Colonic mucosa (tissue), 4 donors: ENCODE measurements at regions not wholly inside any gene's neighbourhood (a gene's known extent, or its start where the extent isn't known, plus 50 kb on each side); places are given as distances from the start of the nearest gene placed in this dataset.

Experiments
- DNase-seq: peaks from one replicate; pipeline ENCODE4 v3.0.0-alpha.2; 2020
- H3K27ac ChIP-seq: fragments of 200-600 bp; one replicate; pipeline ENCODE4 v1.8.0; 2021
- H3K27me3 ChIP-seq: fragments of 200-600 bp; one replicate; pipeline ENCODE4 v1.8.0; 2021
- H3K36me3 ChIP-seq: fragments of 200-600 bp; one replicate; pipeline ENCODE4 v1.8.0; 2021
- H3K4me1 ChIP-seq: fragments of 200-600 bp; one replicate; pipeline ENCODE4 v1.8.0; 2021; ENCODE audit warnings: mild to moderate bottlenecking
- H3K4me3 ChIP-seq: fragments of 200-600 bp; one replicate; pipeline ENCODE4 v1.8.0; 2021
- H3K9ac ChIP-seq, 2 donors: one replicate each; pipeline ENCODE4 v1.7.0; 2013; ENCODE audit warnings: control low read depth in 2 of 2, low read depth in 2 of 2, low read length in 2 of 2
- H3K9me3 ChIP-seq: fragments of 200-600 bp; one replicate; pipeline ENCODE4 v1.8.0; 2021
- CTCF ChIP-seq: fragments of 200-600 bp; IDR thresholded peaks from one replicate; pipeline ENCODE4 v1.8.0; 2022; ENCODE audit warnings: antibody characterized with exemption, mild to moderate bottlenecking
- intact Hi-C: fragments of 100-400 bp; cut with DNase I; formaldehyde crosslinking; loops from one replicate; pipeline ENCODE4 v1.14.1; 2022
- donor health status: healthy.
- donor health status: DM: no; HTN: no; CAD: no.
- donor health status: DM: no; HTN: no; CAD: no.

- intact Hi-C loops = no loop called here
- Histone ChIP-seq H3K9ac (no peak overlapping the region), H3K27me3 (no peaks in the 10 kb centered on the region), H3K27ac (no peak overlapping the region), H3K9me3 (no peaks in the 10 kb centered on the region), H3K4me1 (no peaks in the 10 kb centered on the region), H3K36me3 (no peaks in the 10 kb centered on the region), H3K4me3 (no peak overlapping the region)
- no peak for TF ChIP-seq CTCF
- DNase-seq = no peak
Observed at GRCh38 chr12:74685385-74685784, 147.8 kb downstream of the ATXN7L3B start.

- H3K4me3 ChIP-seq = no peak overlapping the region
- no peaks in the 10 kb centered on the region for H3K27me3 ChIP-seq
- no peaks in the 10 kb centered on the region for H3K4me1 ChIP-seq
- no peak for DNase-seq
- no peaks in the 10 kb centered on the region for H3K36me3 ChIP-seq
- intact Hi-C loops = no loop called here
- peak; percentile 39 for TF ChIP-seq CTCF
- no peak overlapping the region for H3K27ac ChIP-seq
- H3K9ac ChIP-seq = no peak overlapping the region
- H3K9me3 ChIP-seq = no peaks in the 10 kb centered on the region
Observed at GRCh38 chr12:74689071-74689655, 151.5 kb downstream of the ATXN7L3B start.

- Histone ChIP-seq H3K27me3 (no peaks in the 10 kb centered on the region), H3K4me3 (no peak overlapping the region), H3K4me1 (no peaks in the 10 kb centered on the region), H3K9me3 (no peaks in the 10 kb centered on the region), H3K27ac (no peak overlapping the region), H3K9ac (no peak overlapping the region), H3K36me3 (no peaks in the 10 kb centered on the region)
- no peak for DNase-seq
- TF ChIP-seq CTCF = no peak
- intact Hi-C loops = loop anchor here (10.0 kb wide), 1 partner anchor 595 kb away; no protein-coding TSS in a partner anchor
Observed at GRCh38 chr12:74689929-74690328, 152.3 kb downstream of the ATXN7L3B start.

GRCh38 chr12:74719447-74719846 is 181.8 kb downstream of the ATXN7L3B start:
- no peak for TF ChIP-seq CTCF
- intact Hi-C loops = no loop called here
- Histone ChIP-seq H3K4me3 (no peak overlapping the region), H3K27me3 (no peaks in the 10 kb centered on the region), H3K27ac (no peak overlapping the region), H3K4me1 (no peaks in the 10 kb centered on the region), H3K9me3 (no peaks in the 10 kb centered on the region), H3K9ac (no peak overlapping the region), H3K36me3 (no peaks in the 10 kb centered on the region)
- no peak for DNase-seq

- TF ChIP-seq CTCF = no peak
- intact Hi-C loops = no loop called here
- Histone ChIP-seq H3K4me1 (no peaks in the 10 kb centered on the region), H3K36me3 (no peaks in the 10 kb centered on the region), H3K27ac (no peak overlapping the region), H3K9me3 (no peaks in the 10 kb centered on the region), H3K4me3 (no peak overlapping the region), H3K9ac (no peak overlapping the region), H3K27me3 (no peaks in the 10 kb centered on the region)
- DNase-seq = no peak
Observed at GRCh38 chr12:74722709-74723108, 185.1 kb downstream of the ATXN7L3B start.
